CD4-positive, alpha-beta T cell treated with Interferon gamma for 1 hour (primary cell): ENCODE measurements at regions not wholly inside any gene's neighbourhood (a gene's known extent, or its start where the extent isn't known, plus 50 kb on each side); places are given as distances from the start of the nearest gene placed in this dataset.
"Not testable (repeated sequence)": the region's sequence is repeated elsewhere in the genome, so short reads cannot be mapped to it uniquely, and the experiment has no call there.

Experiments used
- DNase-seq: peaks from one replicate; pipeline ENCODE4 v3.0.0-alpha.2; 2020

DNA sequence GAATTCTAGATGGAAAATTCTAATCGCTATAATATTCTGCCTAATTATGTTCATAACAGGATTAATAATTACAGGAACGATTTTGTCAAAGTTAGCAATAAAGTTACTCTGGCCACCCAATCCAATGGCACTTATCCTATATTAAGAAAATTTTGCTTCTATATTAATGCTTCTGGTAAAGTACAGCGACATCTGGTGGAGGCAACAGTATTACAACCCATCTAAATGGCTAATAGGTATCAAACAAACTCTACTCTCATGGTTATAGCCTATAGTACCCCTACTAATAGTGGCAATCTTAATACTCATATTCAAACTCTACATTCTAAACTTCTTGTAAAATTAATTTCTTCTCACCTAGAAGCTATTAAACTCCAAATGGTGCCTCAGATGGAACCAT lies 1084.7 kb upstream of the LRRTM1 start:
- no peak for DNase-seq

- DNase-seq: no peak
These were observed 1059.2 kb upstream of the LRRTM1 start for GRCh38 chr2:81363800-81364199.

- DNase-seq: not testable (repeated sequence)
These were observed 1057.9 kb upstream of the LRRTM1 start for GRCh38 chr2:81362468-81362867.

DNA sequence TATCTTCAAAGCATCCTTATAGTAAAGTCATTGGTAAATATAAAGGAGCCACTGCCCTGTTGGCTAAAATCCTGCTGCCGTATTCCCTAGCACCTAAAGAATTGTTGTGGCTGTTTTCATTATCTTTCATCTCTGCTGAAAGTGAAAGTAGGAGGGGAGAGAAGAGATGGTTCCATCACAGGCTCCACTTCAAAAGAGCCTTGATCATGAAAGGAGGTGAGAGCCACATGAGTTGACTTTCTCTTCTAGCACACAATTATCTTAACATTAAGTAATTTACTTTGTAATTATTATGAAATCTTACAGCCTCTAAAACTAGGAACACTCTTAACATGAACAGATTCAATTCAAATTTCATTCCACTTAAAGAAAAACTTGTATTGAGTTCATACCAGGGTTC lies 1050.9 kb upstream of the LRRTM1 start:
- DNase-seq: no peak

- DNase-seq: no peak
These were observed 1029.5 kb upstream of the LRRTM1 start for GRCh38 chr2:81334046-81334445.

GRCh38 chr2:81328968-81329367 lies 1024.4 kb upstream of the LRRTM1 start:
- no peak for DNase-seq

- no peak for DNase-seq
These were observed 1023.4 kb upstream of the LRRTM1 start for GRCh38 chr2:81327911-81328310.

GRCh38 chr2:81324046-81324445 lies 1019.5 kb upstream of the LRRTM1 start:
- DNase-seq: no peak

GRCh38 chr2:81304154-81304830 lies 999.7 kb upstream of the LRRTM1 start:
- DNase-seq: no peak

- DNase-seq: no peak
These were observed 998.8 kb upstream of the LRRTM1 start for GRCh38 chr2:81303321-81303720.

DNA sequence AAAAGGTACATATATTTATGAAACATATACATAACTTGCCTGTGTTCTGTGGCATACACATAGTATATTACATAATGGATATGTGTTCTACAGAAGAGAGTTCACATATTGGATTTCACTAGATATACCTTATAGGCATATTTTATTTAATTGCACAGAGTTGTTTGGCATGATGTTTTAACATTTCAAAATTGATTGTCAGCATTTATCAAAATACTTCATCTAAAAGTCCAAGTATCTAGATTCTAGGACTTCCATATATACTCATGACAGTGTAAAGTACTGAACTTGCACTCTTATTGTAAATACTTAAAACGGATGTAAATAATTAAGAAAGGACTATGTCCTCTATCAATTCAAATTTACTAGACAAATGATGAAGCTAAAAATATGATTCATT lies 995.3 kb upstream of the LRRTM1 start:
- DNase-seq: no peak

DNA sequence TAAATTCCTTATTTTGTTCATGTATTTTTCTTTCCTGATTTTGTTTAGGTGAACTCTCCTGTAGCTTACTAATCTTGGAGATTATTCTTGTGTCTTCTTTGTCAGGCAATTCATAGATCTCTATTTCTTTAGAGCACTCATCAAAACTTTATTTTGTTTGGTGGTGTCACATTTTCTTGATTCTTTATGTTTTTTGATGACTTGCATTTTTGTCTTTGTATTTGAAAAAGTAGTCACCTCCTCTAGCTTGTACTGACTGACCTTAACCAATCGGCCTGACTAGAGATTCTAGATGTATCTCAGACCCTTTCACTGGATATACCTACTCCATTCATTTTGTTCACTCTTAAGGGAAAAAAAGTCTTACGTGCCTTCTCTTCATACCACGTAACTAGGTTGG lies 986.3 kb upstream of the LRRTM1 start:
- DNase-seq: no peak

DNA sequence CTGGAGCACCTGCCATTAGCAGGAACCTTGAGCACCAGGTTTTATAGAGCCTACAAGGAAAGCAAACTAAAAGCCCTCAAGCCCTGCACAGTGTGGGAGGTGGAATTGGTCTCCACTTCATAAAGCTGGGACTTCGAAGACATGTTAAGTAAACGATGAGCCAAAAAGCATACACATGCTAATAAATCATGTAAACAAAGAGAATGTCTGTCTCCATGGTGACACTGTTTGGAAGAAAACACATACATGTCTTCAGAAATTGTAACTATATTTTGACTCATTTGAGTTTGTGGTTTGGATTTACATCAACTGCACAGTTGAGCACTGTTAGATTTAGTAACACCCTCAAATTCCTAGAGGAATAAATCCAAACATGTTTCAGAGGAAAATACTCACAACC lies 978.5 kb upstream of the LRRTM1 start:
- no peak for DNase-seq

DNA sequence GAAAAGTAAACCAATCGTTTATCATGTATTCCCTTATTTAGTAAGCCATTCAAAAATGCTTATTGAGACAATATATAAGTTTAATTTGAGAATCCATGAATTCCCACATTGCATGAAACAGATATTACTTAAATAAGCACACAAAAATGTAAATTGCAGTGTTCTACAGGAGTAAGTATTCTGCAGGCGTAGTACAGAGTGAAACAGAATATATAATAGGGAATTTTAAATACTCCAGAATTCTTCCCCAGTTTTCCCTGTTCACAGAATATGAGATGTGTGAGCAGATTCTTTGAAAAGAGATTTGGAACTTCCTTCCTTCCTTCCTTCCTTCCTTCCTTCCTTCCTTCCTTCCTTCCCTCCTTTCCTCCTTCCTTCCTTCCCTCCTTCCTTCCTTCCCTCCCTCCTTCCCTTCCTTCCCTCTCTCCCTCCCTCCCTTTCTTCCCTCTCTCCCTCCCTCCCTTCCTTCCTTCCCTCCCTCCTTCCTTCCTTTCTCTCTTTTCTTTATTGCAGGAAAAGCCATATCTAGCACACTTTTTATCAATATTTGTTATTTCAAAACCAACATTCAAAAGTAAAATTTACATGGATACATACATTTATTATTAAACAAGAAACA lies 977.7 kb upstream of the LRRTM1 start:
- DNase-seq: no peak

GRCh38 chr2:81276595-81276994 lies 972.0 kb upstream of the LRRTM1 start:
- DNase-seq: no peak

GRCh38 chr2:81266106-81266505 lies 961.6 kb upstream of the LRRTM1 start:
- no peak for DNase-seq

GRCh38 chr2:81263989-81264388 lies 959.4 kb upstream of the LRRTM1 start:
- DNase-seq: no peak

GRCh38 chr2:81260320-81260719 lies 955.8 kb upstream of the LRRTM1 start:
- no peak for DNase-seq

DNA sequence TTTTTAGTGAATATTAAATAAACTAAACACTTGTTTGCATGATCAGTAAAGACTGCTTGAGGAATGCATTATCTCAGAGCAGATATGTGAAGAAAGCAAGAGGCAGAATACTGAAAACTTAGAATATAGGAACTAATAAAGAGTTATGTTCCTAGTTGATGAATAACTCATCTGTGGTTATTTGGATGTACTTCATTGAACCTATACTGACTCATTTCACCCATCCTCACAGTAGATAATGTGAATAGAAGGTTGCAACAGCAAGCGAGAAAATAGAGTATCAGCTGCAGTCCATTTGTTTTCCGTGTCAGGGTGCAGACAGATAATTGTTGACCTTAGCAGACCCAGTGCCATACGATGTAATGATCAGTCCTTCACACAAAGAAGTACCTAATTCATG lies 945.7 kb upstream of the LRRTM1 start:
- no peak for DNase-seq

GRCh38 chr2:81249152-81249551 lies 944.6 kb upstream of the LRRTM1 start:
- no peak for DNase-seq

DNA sequence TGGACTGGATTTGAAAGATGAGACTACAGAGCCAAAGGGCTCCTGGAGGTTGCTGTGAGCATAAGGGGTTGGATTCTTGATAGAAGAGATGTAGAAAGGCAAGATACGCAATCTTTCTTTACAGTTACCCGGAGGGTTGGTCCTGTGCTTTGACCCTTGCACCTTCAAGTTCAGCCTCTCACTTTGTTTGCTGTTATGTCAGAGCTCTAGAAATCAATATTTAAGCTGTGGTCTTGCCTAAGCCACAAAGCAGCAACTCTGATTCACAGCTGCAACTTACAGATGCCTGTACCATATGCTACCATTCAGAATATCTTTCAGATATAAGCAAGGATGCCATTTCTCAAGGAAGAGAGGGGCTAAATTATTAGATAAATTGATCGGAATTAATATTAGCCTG lies 943.1 kb upstream of the LRRTM1 start:
- DNase-seq: no peak

DNA sequence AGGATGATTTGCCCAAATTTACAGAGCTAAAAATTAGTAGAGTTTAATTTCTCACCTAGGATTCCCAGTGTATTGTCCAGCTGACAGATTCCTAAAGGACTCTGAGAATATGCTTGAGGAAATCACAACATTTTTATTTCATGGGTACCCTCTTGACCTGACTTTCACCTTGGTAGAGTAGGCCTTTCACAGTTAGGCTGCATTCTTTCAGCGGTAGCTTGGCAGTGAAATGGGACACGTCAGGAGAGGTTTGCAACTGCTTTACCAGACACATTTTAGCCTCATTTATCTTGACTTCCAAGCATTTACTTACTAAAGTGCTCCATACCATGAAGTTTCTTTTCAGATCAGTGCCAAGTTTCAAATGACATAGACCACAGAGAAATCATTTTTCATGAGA lies 937.9 kb upstream of the LRRTM1 start:
- no peak for DNase-seq

DNA sequence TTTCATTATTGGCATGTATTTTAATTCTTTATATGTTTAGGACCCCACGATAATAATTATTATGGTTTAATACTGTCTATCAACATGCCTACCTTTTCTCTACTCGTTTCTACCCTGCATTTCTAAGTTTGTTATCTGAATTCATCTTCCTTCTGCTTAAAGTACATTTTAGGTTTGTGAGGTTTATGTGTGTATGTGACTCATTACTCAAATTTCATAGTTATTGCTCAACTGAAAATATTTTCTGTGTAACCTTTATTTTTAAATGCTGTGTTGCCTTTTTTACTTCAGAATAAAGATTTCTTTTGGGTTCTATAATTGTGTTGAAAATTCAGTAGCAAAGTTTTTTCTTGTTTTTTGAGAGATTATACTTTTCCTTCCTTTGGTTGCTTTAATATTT lies 933.9 kb upstream of the LRRTM1 start:
- DNase-seq: no peak

- no peak for DNase-seq
These were observed 931.0 kb upstream of the LRRTM1 start for GRCh38 chr2:81235601-81236000.

- no peak for DNase-seq
These were observed 930.2 kb upstream of the LRRTM1 start for GRCh38 chr2:81234711-81235110.
